ENCODE measurements at regions not wholly inside any gene's neighbourhood (a gene's known extent, or its start where the extent isn't known, plus 50 kb on each side); places are given as distances from the start of the nearest gene placed in this dataset.
A peak's percentile ranks its signal among the peaks of the same experiment; 100 is the strongest.

DNA sequence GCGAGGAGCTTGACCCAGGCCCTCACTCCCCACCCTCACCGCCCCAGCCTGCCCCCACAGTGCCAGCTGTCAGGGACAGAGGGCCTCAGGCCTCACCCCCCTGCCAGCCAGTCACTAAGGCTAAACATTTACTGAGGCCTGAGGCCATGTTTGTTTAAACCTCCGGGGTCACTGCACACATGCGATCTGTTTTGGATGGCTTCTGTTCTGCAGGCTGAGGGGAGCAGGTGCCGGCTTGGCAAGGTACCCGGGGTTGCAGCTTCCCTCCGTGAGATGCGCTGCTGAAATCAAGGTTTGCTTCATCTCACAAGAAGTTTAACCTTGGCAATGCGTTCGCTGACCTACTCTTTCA, 103.3 kb upstream of the BOD1 start (continued):
- TF ChIP-seq, protein P1, sequence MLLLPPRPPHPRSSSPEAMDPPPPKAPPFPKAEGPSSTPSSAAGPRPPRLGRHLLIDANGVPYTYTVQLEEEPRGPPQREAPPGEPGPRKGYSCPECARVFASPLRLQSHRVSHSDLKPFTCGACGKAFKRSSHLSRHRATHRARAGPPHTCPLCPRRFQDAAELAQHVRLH (CRISPR knock-in tag; IDR thresholded peaks at IDR 0.05; ENCODE audit: borderline replicate concordance, low read depth) = peak; percentile 56; the same call in 1 of the 2 replicates
- TF ChIP-seq ZBTB38 (CRISPR knock-in tag; IDR thresholded peaks at IDR 0.05) (peak; percentile 68), GATAD1 (CRISPR knock-in tag; IDR thresholded peaks at IDR 0.05) (no peak), ZNF629 (CRISPR knock-in tag; conservative IDR thresholded peaks at IDR 0.05) (peak; percentile 28), ZNF367 (CRISPR knock-in tag; IDR thresholded peaks at IDR 0.05; ENCODE audit: borderline replicate concordance) (no peak), ZNF205 (CRISPR knock-in tag; IDR thresholded peaks at IDR 0.05) (no peak), HDAC1 (CRISPR knock-in tag; IDR thresholded peaks at IDR 0.05) (peak; percentile 86), ZNF34 (CRISPR knock-in tag; IDR thresholded peaks at IDR 0.05; ENCODE audit: borderline replicate concordance) (0 out of 2 replicates have a peak, but pooled peaks have one; percentile 41), CEBPB (IDR thresholded peaks at IDR 0.05; ENCODE audit: borderline replicate concordance, low read depth, low read length) (no peak), SP2 (CRISPR knock-in tag; IDR thresholded peaks at IDR 0.05) (no peak), HDAC6 (IDR thresholded peaks at IDR 0.05; ENCODE audit: low read depth, low read length) (no peak), ZNF546 (CRISPR knock-in tag; conservative IDR thresholded peaks at IDR 0.05) (0 out of 2 replicates have a peak, but pooled peaks have one; percentile 26), HNF4A (CRISPR knock-in tag; IDR thresholded peaks at IDR 0.05) (peak; percentile 76), POLR2AphosphoS2 (IDR thresholded peaks at IDR 0.05; ENCODE audit: low read depth, low read length) (no peak), NFKBIZ (CRISPR knock-in tag; IDR thresholded peaks at IDR 0.05) (no peak)
- TF ChIP-seq, protein P2, sequence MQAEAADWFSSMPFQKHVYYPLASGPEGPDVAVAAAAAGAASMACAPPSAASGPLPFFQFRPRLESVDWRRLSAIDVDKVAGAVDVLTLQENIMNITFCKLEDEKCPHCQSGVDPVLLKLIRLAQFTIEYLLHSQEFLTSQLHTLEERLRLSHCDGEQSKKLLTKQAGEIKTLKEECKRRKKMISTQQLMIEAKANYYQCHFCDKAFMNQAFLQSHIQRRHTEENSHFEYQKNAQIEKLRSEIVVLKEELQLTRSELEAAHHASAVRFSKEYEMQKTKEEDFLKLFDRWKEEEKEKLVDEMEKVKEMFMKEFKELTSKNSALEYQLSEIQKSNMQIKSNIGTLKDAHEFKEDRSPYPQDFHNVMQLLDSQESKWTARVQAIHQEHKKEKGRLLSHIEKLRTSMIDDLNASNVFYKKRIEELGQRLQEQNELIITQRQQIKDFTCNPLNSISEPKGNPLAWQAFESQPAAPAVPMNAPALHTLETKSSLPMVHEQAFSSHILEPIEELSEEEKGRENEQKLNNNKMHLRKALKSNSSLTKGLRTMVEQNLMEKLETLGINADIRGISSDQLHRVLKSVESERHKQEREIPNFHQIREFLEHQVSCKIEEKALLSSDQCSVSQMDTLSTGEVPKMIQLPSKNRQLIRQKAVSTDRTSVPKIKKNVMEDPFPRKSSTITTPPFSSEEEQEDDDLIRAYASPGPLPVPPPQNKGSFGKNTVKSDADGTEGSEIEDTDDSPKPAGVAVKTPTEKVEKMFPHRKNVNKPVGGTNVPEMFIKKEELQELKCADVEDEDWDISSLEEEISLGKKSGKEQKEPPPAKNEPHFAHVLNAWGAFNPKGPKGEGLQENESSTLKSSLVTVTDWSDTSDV (CRISPR knock-in tag; IDR thresholded peaks at IDR 0.05) = no peak
- TF ChIP-seq, protein P3, sequence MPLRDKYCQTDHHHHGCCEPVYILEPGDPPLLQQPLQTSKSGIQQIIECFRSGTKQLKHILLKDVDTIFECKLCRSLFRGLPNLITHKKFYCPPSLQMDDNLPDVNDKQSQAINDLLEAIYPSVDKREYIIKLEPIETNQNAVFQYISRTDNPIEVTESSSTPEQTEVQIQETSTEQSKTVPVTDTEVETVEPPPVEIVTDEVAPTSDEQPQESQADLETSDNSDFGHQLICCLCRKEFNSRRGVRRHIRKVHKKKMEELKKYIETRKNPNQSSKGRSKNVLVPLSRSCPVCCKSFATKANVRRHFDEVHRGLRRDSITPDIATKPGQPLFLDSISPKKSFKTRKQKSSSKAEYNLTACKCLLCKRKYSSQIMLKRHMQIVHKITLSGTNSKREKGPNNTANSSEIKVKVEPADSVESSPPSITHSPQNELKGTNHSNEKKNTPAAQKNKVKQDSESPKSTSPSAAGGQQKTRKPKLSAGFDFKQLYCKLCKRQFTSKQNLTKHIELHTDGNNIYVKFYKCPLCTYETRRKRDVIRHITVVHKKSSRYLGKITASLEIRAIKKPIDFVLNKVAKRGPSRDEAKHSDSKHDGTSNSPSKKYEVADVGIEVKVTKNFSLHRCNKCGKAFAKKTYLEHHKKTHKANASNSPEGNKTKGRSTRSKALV (CRISPR knock-in tag; IDR thresholded peaks at IDR 0.05) = no peak
- TF ChIP-seq, protein P4, sequence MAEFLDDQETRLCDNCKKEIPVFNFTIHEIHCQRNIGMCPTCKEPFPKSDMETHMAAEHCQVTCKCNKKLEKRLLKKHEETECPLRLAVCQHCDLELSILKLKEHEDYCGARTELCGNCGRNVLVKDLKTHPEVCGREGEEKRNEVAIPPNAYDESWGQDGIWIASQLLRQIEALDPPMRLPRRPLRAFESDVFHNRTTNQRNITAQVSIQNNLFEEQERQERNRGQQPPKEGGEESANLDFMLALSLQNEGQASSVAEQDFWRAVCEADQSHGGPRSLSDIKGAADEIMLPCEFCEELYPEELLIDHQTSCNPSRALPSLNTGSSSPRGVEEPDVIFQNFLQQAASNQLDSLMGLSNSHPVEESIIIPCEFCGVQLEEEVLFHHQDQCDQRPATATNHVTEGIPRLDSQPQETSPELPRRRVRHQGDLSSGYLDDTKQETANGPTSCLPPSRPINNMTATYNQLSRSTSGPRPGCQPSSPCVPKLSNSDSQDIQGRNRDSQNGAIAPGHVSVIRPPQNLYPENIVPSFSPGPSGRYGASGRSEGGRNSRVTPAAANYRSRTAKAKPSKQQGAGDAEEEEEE (CRISPR knock-in tag; IDR thresholded peaks at IDR 0.05; ENCODE audit: borderline replicate concordance) = no peak
- TF ChIP-seq, protein P5, sequence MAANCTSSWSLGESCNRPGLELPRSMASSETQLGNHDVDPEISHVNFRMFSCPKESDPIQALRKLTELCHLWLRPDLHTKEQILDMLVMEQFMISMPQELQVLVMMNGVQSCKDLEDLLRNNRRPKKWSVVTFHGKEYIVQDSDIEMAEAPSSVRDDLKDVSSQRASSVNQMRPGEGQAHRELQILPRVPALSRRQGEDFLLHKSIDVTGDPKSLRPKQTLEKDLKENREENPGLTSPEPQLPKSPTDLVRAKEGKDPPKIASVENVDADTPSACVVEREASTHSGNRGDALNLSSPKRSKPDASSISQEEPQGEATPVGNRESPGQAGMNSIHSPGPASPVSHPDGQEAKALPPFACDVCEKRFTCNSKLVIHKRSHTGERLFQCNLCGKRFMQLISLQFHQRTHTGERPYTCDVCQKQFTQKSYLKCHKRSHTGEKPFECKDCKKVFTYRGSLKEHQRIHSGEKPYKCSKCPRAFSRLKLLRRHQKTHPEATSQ (CRISPR knock-in tag; IDR thresholded peaks at IDR 0.05; ENCODE audit: borderline replicate concordance) = no peak
- TF ChIP-seq, protein P6, sequence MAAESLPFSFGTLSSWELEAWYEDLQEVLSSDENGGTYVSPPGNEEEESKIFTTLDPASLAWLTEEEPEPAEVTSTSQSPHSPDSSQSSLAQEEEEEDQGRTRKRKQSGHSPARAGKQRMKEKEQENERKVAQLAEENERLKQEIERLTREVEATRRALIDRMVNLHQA (CRISPR knock-in tag; IDR thresholded peaks at IDR 0.05) = no peak
- TF ChIP-seq, protein P7, sequence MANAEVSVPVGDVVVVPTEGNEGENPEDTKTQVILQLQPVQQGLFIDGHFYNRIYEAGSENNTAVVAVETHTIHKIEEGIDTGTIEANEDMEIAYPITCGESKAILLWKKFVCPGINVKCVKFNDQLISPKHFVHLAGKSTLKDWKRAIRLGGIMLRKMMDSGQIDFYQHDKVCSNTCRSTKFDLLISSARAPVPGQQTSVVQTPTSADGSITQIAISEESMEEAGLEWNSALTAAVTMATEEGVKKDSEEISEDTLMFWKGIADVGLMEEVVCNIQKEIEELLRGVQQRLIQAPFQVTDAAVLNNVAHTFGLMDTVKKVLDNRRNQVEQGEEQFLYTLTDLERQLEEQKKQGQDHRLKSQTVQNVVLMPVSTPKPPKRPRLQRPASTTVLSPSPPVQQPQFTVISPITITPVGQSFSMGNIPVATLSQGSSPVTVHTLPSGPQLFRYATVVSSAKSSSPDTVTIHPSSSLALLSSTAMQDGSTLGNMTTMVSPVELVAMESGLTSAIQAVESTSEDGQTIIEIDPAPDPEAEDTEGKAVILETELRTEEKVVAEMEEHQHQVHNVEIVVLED (CRISPR knock-in tag; IDR thresholded peaks at IDR 0.05; ENCODE audit: borderline replicate concordance) = peak; percentile 36; the same call in 1 of the 2 replicates

Measured in HepG2 (cell line).